RWPE2 (cell line): ENCODE measurements at regions not wholly inside any gene's neighbourhood (a gene's known extent, or its start where the extent isn't known, plus 50 kb on each side); places are given as distances from the start of the nearest gene placed in this dataset.

Experiments
- ATAC-seq: fragments of 200-7000 bp; cut with Tn5 transposase; 3 replicates; pipeline ENCODE4 v1.9.1; 2021; ENCODE audit warnings: low read depth
- DNase-seq: peaks from one replicate; pipeline ENCODE4 v3.0.0-alpha.2; 2020; ENCODE audit warnings: low spot score
- H3K27ac ChIP-seq: fragments of 450-650 bp; 2 replicates; pipeline ENCODE4 v1.5.1; 2017; ENCODE audit warnings: mild to moderate bottlenecking; ENCODE audit not compliant: poor library complexity, severe bottlenecking
- H3K27me3 ChIP-seq: fragments of 250-450 bp; sonication (Bioruptor Pico); 2 replicates; pipeline ENCODE4 v1.5.1; 2021; ENCODE audit warnings: mild to moderate bottlenecking, moderate library complexity; ENCODE audit not compliant: insufficient read depth, poor library complexity, severe bottlenecking
- H3K36me3 ChIP-seq: fragments of 250-450 bp; sonication (Bioruptor Pico); 2 replicates; pipeline ENCODE4 v1.5.1; 2020; ENCODE audit warnings: low read depth, mild to moderate bottlenecking, moderate library complexity
- H3K4me1 ChIP-seq: fragments of 250-450 bp; sonication (Bioruptor Pico); 2 replicates; pipeline ENCODE4 v1.5.1; 2021; ENCODE audit warnings: mild to moderate bottlenecking, moderate library complexity; ENCODE audit not compliant: insufficient read depth, poor library complexity, severe bottlenecking
- H3K4me3 ChIP-seq: fragments of 250-450 bp; sonication (Bioruptor Pico); 2 replicates; pipeline ENCODE4 v1.5.1; 2021; ENCODE audit warnings: mild to moderate bottlenecking, moderate library complexity; ENCODE audit not compliant: severe bottlenecking
- H3K9me3 ChIP-seq: fragments of 250-450 bp; sonication (Bioruptor Pico); 2 replicates; pipeline ENCODE4 v1.5.1; 2021; ENCODE audit warnings: mild to moderate bottlenecking, moderate library complexity; ENCODE audit not compliant: severe bottlenecking
- CTCF ChIP-seq: fragments of 450-650 bp; IDR thresholded peaks from one replicate; pipeline ENCODE4 v1.5.1; 2017; ENCODE audit warnings: mild to moderate bottlenecking, moderate library complexity; ENCODE audit not compliant: poor library complexity, severe bottlenecking

GRCh38 chr21:26632691-26633090 lies 59.6 kb upstream of the CYYR1 start:
- ATAC-seq (no peak), DNase-seq (no peak)
- no peak for TF ChIP-seq CTCF
- no peaks in the 10 kb centered on the region for H3K27me3 ChIP-seq
- H3K4me3 ChIP-seq, result no peak overlapping the region
- H3K27ac ChIP-seq, result no peak overlapping the region
- no peaks in the 10 kb centered on the region for H3K9me3 ChIP-seq
- peaks cover 3% of the 10 kb centered on the region for H3K4me1 ChIP-seq
- H3K36me3 ChIP-seq, result no peaks in the 10 kb centered on the region

- TF ChIP-seq CTCF, result no peak
- ATAC-seq (no peak), DNase-seq (no peak)
Observed at GRCh38 chr21:26626187-26626586, 53.1 kb upstream of the CYYR1 start.

GRCh38 chr21:26624983-26625519 lies 52.0 kb upstream of the CYYR1 start:
- Histone ChIP-seq H3K27me3 (no peaks in the 10 kb centered on the region), H3K9me3 (no peaks in the 10 kb centered on the region), H3K4me1 (no peaks in the 10 kb centered on the region), H3K27ac (no peak overlapping the region), H3K4me3 (no peak overlapping the region), H3K36me3 (no peaks in the 10 kb centered on the region)
- TF ChIP-seq CTCF, result no peak
- ATAC-seq (no peak), DNase-seq (no peak)

More at GRCh38 chr21:26626187-26626586, 53.1 kb upstream of the CYYR1 start:
- H3K27ac ChIP-seq, result no peak overlapping the region
- H3K27me3 ChIP-seq, result no peaks in the 10 kb centered on the region
- H3K4me3 ChIP-seq, result no peak overlapping the region
- no peaks in the 10 kb centered on the region for H3K4me1 ChIP-seq
- H3K36me3 ChIP-seq, result no peaks in the 10 kb centered on the region
- H3K9me3 ChIP-seq, result no peaks in the 10 kb centered on the region
